Thymus (tissue), 11 donors: ENCODE measurements at regions not wholly inside any gene's neighbourhood (a gene's known extent, or its start where the extent isn't known, plus 50 kb on each side); places are given as distances from the start of the nearest gene placed in this dataset.

Experiments used
- DNase-seq, 9 donors: peaks; one replicate each; pipeline ENCODE4 v3.0.0-alpha.2; 2013; ENCODE audit warnings: low spot score in 9 of 9, low read depth in 6 of 9, missing footprints in 1 of 9
- H3K27ac ChIP-seq, 2 donors: one replicate each; pipeline ENCODE4 v1.5.1; 2013; ENCODE audit warnings: control low read depth in 1 of 2, low read depth in 1 of 2, low read length in 1 of 2, mild to moderate bottlenecking in 1 of 2, moderate library complexity in 1 of 2
- H3K27me3 ChIP-seq, 2 donors: one replicate each; pipeline ENCODE4 v1.5.1; 2013; ENCODE audit warnings: low read length in 1 of 2; ENCODE audit not compliant: control insufficient read depth in 2 of 2, insufficient read depth in 1 of 2
- H3K36me3 ChIP-seq, 2 donors: one replicate each; pipeline ENCODE4 v1.5.1; 2013; ENCODE audit warnings: low read length in 1 of 2, mild to moderate bottlenecking in 1 of 2, moderate library complexity in 1 of 2; ENCODE audit not compliant: control insufficient read depth in 2 of 2, insufficient read depth in 2 of 2
- H3K4me1 ChIP-seq, 2 donors: one replicate each; pipeline ENCODE4 v1.5.1; 2013; ENCODE audit warnings: low read length in 2 of 2; ENCODE audit not compliant: control insufficient read depth in 2 of 2, insufficient read depth in 2 of 2
- H3K4me3 ChIP-seq, 2 donors: one replicate each; pipeline ENCODE4 v1.5.1; 2013; ENCODE audit warnings: low read length in 2 of 2, control low read depth in 1 of 2, mild to moderate bottlenecking in 1 of 2
- H3K9me3 ChIP-seq, 2 donors: one replicate each; pipeline ENCODE4 v1.5.1; 2013; ENCODE audit warnings: low read length in 1 of 2, mild to moderate bottlenecking in 1 of 2; ENCODE audit not compliant: control insufficient read depth in 2 of 2, insufficient read depth in 1 of 2
- WGBS: extraction: QIAGEN DNeasy Blood & Tissue Kit; methylation state at CpG from one replicate; pipeline ENCODE4 v1.1.7; 2013; 5-methylcytosine and 5-hydroxymethylcytosine counted together
- donor health status: healthy.

DNA sequence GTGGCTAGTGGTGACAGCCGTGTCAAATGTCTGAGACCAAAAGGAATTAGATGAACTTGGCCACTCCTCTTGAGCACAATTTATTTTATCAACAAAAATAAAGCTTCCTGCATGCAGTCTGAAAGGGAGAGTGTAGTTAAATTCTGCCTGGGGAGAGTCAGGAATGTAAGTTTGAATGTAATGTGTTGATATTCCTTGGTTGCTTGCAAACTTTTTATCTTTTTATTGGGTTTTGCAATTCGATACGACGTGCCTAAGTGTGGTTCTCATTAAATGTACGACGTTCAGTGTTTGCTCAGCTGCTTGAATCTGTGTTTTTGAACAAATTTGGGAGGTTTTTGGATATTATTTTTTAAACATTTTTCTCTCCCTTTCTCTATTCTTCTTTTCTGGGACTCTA is 839.9 kb downstream of the CCSER2 start:
- Histone ChIP-seq H3K36me3 (no peaks in the 10 kb centered on the region), H3K4me1 (no peaks in the 10 kb centered on the region), H3K27ac (no peak overlapping the region), H3K27me3 (no peaks in the 10 kb centered on the region), H3K9me3 (no peaks in the 10 kb centered on the region), H3K4me3 (no peak overlapping the region)
- DNase-seq, result no peak
- 93% methylated on average over 6 of the region's 6 CpGs for WGBS

DNA sequence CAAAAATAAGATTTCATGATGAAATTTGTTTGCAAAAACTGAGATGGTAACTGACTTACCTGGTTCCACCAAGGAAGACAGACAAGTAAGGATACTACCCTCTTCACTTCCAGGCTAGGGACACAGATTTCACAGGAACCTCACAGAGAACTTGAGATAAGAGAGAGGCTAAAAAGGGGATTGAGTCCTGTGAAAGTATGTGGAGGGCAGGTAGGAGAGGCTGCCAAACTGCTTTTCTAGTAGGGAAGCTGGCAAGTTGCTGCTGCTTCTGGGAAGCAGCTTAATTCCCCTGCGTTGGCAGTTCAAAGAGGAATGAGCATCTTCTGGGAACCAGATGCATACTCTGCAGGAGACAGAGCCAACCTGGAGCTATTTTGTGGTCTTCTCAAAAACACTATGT is 841.6 kb downstream of the CCSER2 start:
- DNase-seq, result no peak
- WGBS, result 90% methylated on average over 1 of the region's 1 CpG
- no peaks in the 10 kb centered on the region for H3K27me3 ChIP-seq

DNA sequence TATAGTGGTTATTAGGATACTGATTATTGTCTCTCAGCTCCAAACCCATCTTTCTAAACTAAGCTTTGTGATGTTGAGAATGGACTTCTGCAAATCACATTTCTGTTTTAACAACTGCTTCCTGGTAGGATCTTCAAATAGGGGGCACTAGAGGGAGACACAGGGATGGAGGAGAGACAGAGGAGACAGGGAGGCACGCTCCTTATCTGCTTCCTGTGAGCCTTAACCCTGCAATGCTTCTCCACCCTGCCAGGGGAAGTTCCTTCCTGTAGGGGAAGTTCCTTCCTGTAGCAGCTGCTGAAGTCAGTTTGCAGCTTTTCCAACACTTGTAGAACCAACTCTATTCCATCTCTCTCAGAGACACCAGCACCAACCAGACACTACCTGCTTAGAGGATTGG is 847.2 kb downstream of the CCSER2 start:
- no peaks in the 10 kb centered on the region for H3K27me3 ChIP-seq

More for the DNA sequence above, 841.6 kb downstream of the CCSER2 start:
- no peaks in the 10 kb centered on the region for H3K9me3 ChIP-seq
- H3K36me3 ChIP-seq, result no peaks in the 10 kb centered on the region
- no peak overlapping the region for H3K4me3 ChIP-seq
- no peak overlapping the region for H3K27ac ChIP-seq
- H3K4me1 ChIP-seq, result no peaks in the 10 kb centered on the region

DNA sequence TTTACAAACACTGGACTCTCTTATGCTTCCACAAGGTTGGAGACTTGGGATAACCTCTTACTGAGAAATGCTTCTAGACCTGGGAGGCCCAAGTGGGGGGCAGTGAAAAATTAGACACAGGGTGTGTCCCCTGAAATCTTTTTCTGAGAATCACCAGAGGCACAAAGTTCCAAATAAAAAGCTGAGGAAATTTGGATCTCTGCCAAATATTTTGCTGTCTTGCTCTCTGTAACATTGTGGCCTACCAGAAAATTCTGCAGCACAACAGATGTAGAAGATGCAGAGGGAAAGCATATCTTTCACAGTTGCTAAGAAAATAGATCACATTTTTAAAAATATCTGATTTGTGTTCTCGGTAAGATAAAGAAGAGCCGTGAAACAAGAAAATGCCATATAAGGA is 849.4 kb downstream of the CCSER2 start:
- WGBS, result over 99% methylated on average over 2 of the region's 2 CpGs
- Histone ChIP-seq H3K4me3 (no peak overlapping the region), H3K4me1 (no peaks in the 10 kb centered on the region), H3K36me3 (no peaks in the 10 kb centered on the region), H3K9me3 (no peaks in the 10 kb centered on the region), H3K27me3 (no peaks in the 10 kb centered on the region), H3K27ac (no peak overlapping the region)
- no peak for DNase-seq

More for the DNA sequence above, 847.2 kb downstream of the CCSER2 start:
- WGBS, result 3% methylated on average over 1 of the region's 1 CpG
- Histone ChIP-seq H3K9me3 (no peaks in the 10 kb centered on the region), H3K36me3 (no peaks in the 10 kb centered on the region), H3K27ac (no peak overlapping the region), H3K4me3 (no peak overlapping the region), H3K4me1 (no peaks in the 10 kb centered on the region)
- DNase-seq, result no peak

DNA sequence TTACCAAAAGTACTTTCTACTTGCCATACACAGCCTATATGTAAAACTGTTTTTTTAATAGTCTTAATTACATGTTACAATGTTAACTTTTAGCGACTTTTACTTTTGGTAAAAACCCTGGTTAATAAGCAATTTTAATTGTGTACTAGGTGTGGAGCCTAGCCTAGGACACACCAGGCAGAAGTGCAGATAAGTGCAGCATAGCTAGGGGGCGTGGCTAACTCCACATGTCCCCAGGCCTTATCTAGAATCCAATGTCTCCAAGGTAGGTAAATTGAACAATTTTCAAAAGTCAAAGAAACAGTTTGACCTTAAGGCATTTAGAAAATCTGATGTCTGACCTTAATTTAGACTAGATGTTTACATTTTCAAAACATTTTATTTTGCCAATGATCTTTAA is 858.7 kb downstream of the CCSER2 start:
- no peak for DNase-seq
- Histone ChIP-seq H3K36me3 (no peaks in the 10 kb centered on the region), H3K27ac (no peak overlapping the region), H3K9me3 (no peaks in the 10 kb centered on the region), H3K4me3 (no peak overlapping the region), H3K27me3 (no peaks in the 10 kb centered on the region), H3K4me1 (no peaks in the 10 kb centered on the region)
- 88% methylated on average over 2 of the region's 2 CpGs for WGBS

DNA sequence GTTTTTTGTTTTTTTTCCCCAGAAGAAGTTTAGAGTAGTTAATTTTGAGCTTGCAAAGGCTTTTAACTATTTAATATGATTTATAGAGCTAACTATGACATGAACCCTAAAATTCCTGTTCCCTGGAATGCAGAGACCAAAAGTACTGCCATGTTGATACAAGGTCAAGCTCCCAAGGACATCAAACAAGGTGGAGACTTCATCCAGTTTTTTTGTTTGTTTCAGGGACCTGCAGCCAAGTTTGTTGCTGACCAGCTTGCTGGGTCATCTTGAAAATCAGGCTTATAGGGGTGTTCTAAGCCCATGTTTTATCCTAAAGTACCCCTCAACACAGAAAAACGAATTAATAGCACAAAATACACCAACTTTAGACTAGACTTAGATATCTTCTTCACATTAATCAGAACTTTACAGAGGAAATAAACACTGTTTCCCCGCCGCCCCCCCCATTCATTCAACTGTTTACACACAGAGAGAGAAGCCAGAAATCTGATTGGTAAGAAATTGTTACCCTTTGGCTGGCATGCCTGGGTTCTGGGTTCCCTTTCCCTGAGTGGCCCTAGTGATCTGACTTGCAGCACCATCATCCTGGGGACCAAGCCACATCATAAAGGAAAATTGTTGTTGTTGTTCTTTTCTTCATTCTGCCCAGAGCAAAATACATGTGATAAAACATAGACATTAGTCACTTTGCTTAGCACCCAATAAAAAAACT is 860.5 kb downstream of the CCSER2 start:
- Histone ChIP-seq H3K27ac (no peak overlapping the region), H3K27me3 (no peaks in the 10 kb centered on the region), H3K9me3 (no peaks in the 10 kb centered on the region), H3K4me1 (no peaks in the 10 kb centered on the region), H3K4me3 (no peak overlapping the region), H3K36me3 (no peaks in the 10 kb centered on the region)
- 73% methylated on average over 3 of the region's 3 CpGs for WGBS
- DNase-seq, result no peak

DNA sequence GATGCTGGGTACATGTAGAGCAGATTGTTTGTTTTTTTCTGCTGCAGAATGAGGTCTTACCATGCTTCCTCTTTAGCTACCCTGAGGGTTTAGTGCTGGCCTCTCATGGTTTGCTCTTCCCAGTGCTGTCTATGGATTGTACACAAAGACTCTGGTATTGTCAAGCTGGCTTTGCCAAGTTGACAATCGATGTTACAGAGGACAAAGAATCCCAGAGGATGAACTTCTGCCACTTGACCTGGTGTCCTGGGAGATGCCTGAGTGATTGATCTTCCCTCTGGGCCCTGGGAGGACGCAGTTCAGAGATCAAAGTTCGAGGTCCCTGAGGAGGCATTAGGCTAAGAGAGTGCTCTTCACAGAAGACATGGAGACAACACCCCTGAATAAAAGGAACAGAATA is 865.4 kb downstream of the CCSER2 start:
- H3K27ac ChIP-seq, result no peak overlapping the region
- H3K36me3 ChIP-seq, result no peaks in the 10 kb centered on the region
- H3K4me3 ChIP-seq, result no peak overlapping the region
- no peaks in the 10 kb centered on the region for H3K4me1 ChIP-seq
- H3K9me3 ChIP-seq, result no peaks in the 10 kb centered on the region
- no peak for DNase-seq
- WGBS, result 78% methylated on average over 3 of the region's 3 CpGs
- H3K27me3 ChIP-seq, result no peaks in the 10 kb centered on the region

DNA sequence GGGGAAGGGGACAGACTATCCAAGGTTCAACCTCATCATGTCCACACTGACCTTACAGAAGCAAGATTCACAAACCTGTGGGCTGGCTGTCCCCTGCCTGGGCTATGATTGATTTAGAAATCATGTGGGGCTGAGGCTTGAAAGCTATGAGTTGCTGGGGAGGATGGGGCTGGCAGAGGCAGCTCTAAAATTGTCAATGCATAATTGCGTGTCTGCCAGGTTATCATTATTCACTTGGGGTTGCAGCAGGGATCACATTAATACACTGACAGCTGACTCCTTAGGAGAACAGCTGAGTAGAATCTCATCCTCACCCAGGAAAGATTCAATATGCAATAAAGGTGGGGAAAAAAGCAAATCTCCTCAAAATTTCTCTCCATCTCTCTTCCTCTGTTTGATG is 866.3 kb downstream of the CCSER2 start:
- no peak for DNase-seq
- Histone ChIP-seq H3K27me3 (no peaks in the 10 kb centered on the region), H3K9me3 (no peaks in the 10 kb centered on the region), H3K4me3 (no peak overlapping the region), H3K36me3 (no peaks in the 10 kb centered on the region), H3K27ac (no peak overlapping the region), H3K4me1 (no peaks in the 10 kb centered on the region)
- WGBS, result 97% methylated on average over 1 of the region's 1 CpG

DNA sequence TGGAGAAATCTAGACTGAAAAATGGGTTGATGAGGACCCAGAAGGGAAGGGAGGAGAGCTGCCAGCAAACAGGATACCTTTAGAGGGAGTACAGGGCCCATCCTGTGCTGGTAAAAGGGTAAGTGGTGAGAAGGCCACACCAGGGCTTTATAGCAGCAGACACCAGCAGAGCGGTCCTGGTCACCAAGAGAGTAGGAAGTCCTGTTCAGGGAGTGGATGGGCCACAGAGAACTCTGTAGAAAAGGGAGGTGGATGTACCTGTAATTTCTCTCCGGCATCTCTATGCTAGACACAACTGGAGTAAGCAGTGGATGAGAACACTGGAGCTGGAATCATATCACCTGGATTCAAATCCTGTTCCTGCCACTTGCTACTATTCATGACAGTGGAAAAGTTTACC is 867.2 kb downstream of the CCSER2 start:
- Histone ChIP-seq H3K36me3 (no peaks in the 10 kb centered on the region), H3K27me3 (no peaks in the 10 kb centered on the region), H3K27ac (no peak overlapping the region), H3K4me3 (no peak overlapping the region), H3K4me1 (no peaks in the 10 kb centered on the region), H3K9me3 (no peaks in the 10 kb centered on the region)
- WGBS, result 90% methylated on average over 2 of the region's 2 CpGs
- DNase-seq, result no peak
